Colonic mucosa (tissue), 4 donors: ENCODE measurements at regions not wholly inside any gene's neighbourhood (a gene's known extent, or its start where the extent isn't known, plus 50 kb on each side); places are given as distances from the start of the nearest gene placed in this dataset.

ENCODE experiments used
- DNase-seq: peaks from one replicate; pipeline ENCODE4 v3.0.0-alpha.2; 2020
- H3K27ac ChIP-seq: fragments of 200-600 bp; one replicate; pipeline ENCODE4 v1.8.0; 2021
- H3K27me3 ChIP-seq: fragments of 200-600 bp; one replicate; pipeline ENCODE4 v1.8.0; 2021
- H3K36me3 ChIP-seq: fragments of 200-600 bp; one replicate; pipeline ENCODE4 v1.8.0; 2021
- H3K4me1 ChIP-seq: fragments of 200-600 bp; one replicate; pipeline ENCODE4 v1.8.0; 2021; ENCODE audit warnings: mild to moderate bottlenecking
- H3K4me3 ChIP-seq: fragments of 200-600 bp; one replicate; pipeline ENCODE4 v1.8.0; 2021
- H3K9ac ChIP-seq, 2 donors: one replicate each; pipeline ENCODE4 v1.7.0; 2013; ENCODE audit warnings: control low read depth in 2 of 2, low read depth in 2 of 2, low read length in 2 of 2
- H3K9me3 ChIP-seq: fragments of 200-600 bp; one replicate; pipeline ENCODE4 v1.8.0; 2021
- CTCF ChIP-seq: fragments of 200-600 bp; IDR thresholded peaks from one replicate; pipeline ENCODE4 v1.8.0; 2022; ENCODE audit warnings: antibody characterized with exemption, mild to moderate bottlenecking
- intact Hi-C: fragments of 100-400 bp; cut with DNase I; formaldehyde crosslinking; loops from one replicate; pipeline ENCODE4 v1.14.1; 2022
- donor health status: healthy.
- donor health status: DM: no; HTN: no; CAD: no.
- donor health status: DM: no; HTN: no; CAD: no.

- no peak for DNase-seq
- no peaks in the 10 kb centered on the region for H3K36me3 ChIP-seq
- H3K27me3 ChIP-seq = no peaks in the 10 kb centered on the region
- H3K4me3 ChIP-seq = no peak overlapping the region
- no peak for TF ChIP-seq CTCF
- intact Hi-C loops = no loop called here
- H3K4me1 ChIP-seq = no peaks in the 10 kb centered on the region
- H3K9me3 ChIP-seq = no peaks in the 10 kb centered on the region
- no peak overlapping the region for H3K27ac ChIP-seq
- no peak overlapping the region for H3K9ac ChIP-seq
These were observed 423.2 kb downstream of the ATP23 start for GRCh38 chr12:58364389-58365086.

DNA sequence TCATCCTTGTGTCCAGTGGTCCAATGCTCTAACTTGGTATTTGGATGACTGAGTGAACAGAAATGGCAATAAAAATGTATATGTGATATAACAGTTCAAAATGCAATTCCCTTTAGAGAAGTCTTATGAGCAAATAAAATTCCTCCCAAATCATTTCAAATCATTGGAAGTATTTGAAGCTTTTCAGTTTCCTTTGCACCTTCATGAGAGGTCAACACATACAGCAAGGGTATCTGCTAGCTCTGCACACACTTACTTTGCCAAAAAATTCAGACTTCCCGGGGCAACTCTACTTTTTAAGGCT is 423.7 kb downstream of the ATP23 start:
- no peak for TF ChIP-seq CTCF
- Histone ChIP-seq H3K4me3 (no peak overlapping the region), H3K36me3 (no peaks in the 10 kb centered on the region), H3K27ac (no peak overlapping the region), H3K4me1 (no peaks in the 10 kb centered on the region), H3K9me3 (no peaks in the 10 kb centered on the region), H3K9ac (no peak overlapping the region), H3K27me3 (no peaks in the 10 kb centered on the region)
- DNase-seq = no peak
- intact Hi-C loops = no loop called here

- intact Hi-C loops = no loop called here
- no peaks in the 10 kb centered on the region for H3K36me3 ChIP-seq
- no peak for TF ChIP-seq CTCF
These were observed 425.7 kb downstream of the ATP23 start for GRCh38 chr12:58367041-58367440.

GRCh38 chr12:58368001-58368400 is 426.6 kb downstream of the ATP23 start:
- no peaks in the 10 kb centered on the region for H3K9me3 ChIP-seq
- DNase-seq = no peak

More at GRCh38 chr12:58367041-58367440, 425.7 kb downstream of the ATP23 start:
- no peaks in the 10 kb centered on the region for H3K4me1 ChIP-seq
- no peaks in the 10 kb centered on the region for H3K27me3 ChIP-seq
- H3K9ac ChIP-seq = no peak overlapping the region
- no peak for DNase-seq
- no peaks in the 10 kb centered on the region for H3K9me3 ChIP-seq
- H3K4me3 ChIP-seq = no peak overlapping the region
- no peak overlapping the region for H3K27ac ChIP-seq

GRCh38 chr12:58369576-58369975 is 428.2 kb downstream of the ATP23 start:
- no peak for TF ChIP-seq CTCF
- H3K36me3 ChIP-seq = no peaks in the 10 kb centered on the region
- intact Hi-C loops = no loop called here

More at GRCh38 chr12:58368001-58368400, 426.6 kb downstream of the ATP23 start:
- H3K9ac ChIP-seq = no peak overlapping the region
- no peaks in the 10 kb centered on the region for H3K36me3 ChIP-seq
- intact Hi-C loops = no loop called here
- H3K27ac ChIP-seq = no peak overlapping the region
- H3K4me3 ChIP-seq = no peak overlapping the region
- no peaks in the 10 kb centered on the region for H3K4me1 ChIP-seq
- no peaks in the 10 kb centered on the region for H3K27me3 ChIP-seq
- TF ChIP-seq CTCF = no peak

More at GRCh38 chr12:58369576-58369975, 428.2 kb downstream of the ATP23 start:
- H3K27ac ChIP-seq = no peak overlapping the region
- no peaks in the 10 kb centered on the region for H3K27me3 ChIP-seq
- no peaks in the 10 kb centered on the region for H3K9me3 ChIP-seq
- H3K4me3 ChIP-seq = no peak overlapping the region
- no peak overlapping the region for H3K9ac ChIP-seq
- H3K4me1 ChIP-seq = no peaks in the 10 kb centered on the region
- DNase-seq = no peak
